ENCODE measurements at regions not wholly inside any gene's neighbourhood (a gene's known extent, or its start where the extent isn't known, plus 50 kb on each side); places are given as distances from the start of the nearest gene placed in this dataset.

- in situ Hi-C loops (cut with HindIII; ENCODE audit: low pct_unique_long_range_greater_than_20kb, low sequenced_read_pairs) = no loop called here
- no peak for DNase-seq (ENCODE audit: low read depth, low spot score)
- POLR2A ChIA-PET = no interaction called here
- Histone ChIP-seq H3K36me3 (ENCODE audit: control insufficient read depth, insufficient read depth, low read length) (no peaks in the 10 kb centered on the region), H3K4me1 (ENCODE audit: control insufficient read depth, insufficient read depth, low read length) (no peaks in the 10 kb centered on the region), H3K4me3 (ENCODE audit: low read depth in 2 of 2, low read length in 2 of 2) (no peak overlapping the region), H3K27ac (ENCODE audit: low read length) (no peak overlapping the region), H3K27me3 (ENCODE audit: control insufficient read depth, insufficient read depth, low read length) (no peaks in the 10 kb centered on the region), H3K9me3 (ENCODE audit: control insufficient read depth, insufficient read depth, low read depth, low read length) (no peaks in the 10 kb centered on the region)
- ATAC-seq = no peak
- CTCF ChIA-PET = no interaction called here
- TF ChIP-seq REST (IDR thresholded peaks at IDR 0.05; ENCODE audit: insufficient read depth in 1 of 2, low read depth in 2 of 2, low read length in 1 of 2) (no peak), CTCF (IDR thresholded peaks at IDR 0.05) (no peak)
- intact Hi-C loops (cut with micrococcal nuclease; ENCODE audit: unreplicated experiment) = no loop called here
- BruUV-seq (replicated peaks) = no TSS peak
Measured at GRCh38 chr1:192059407-192059806, 98.9 kb upstream of the RGS18 start.

- no peak overlapping the region for H3K4me3 ChIP-seq (ENCODE audit: low read depth in 2 of 2, low read length in 2 of 2)
- H3K27me3 ChIP-seq (ENCODE audit: control insufficient read depth, insufficient read depth, low read length) = no peaks in the 10 kb centered on the region
- no peaks in the 10 kb centered on the region for H3K36me3 ChIP-seq (ENCODE audit: control insufficient read depth, insufficient read depth, low read length)
- intact Hi-C loops (cut with micrococcal nuclease; ENCODE audit: unreplicated experiment) (no loop called here), in situ Hi-C loops (cut with HindIII; ENCODE audit: low pct_unique_long_range_greater_than_20kb, low sequenced_read_pairs) (no loop called here)
- CTCF ChIA-PET = no interaction called here
- BruUV-seq (replicated peaks) = no TSS peak
- TF ChIP-seq POLR2AphosphoS5 (IDR thresholded peaks at IDR 0.05; ENCODE audit: low read depth, low read length) (no peak), REST (IDR thresholded peaks at IDR 0.05; ENCODE audit: insufficient read depth in 1 of 2, low read depth in 2 of 2, low read length in 1 of 2) (no peak), CTCF (IDR thresholded peaks at IDR 0.05) (no peak), SIN3A (IDR thresholded peaks at IDR 0.05; ENCODE audit: borderline replicate concordance, insufficient read depth, low read depth, low read length) (no peak), TCF7L2 (IDR thresholded peaks at IDR 0.05; ENCODE audit: low read depth, low read length) (no peak)
- ATAC-seq (no peak), DNase-seq (ENCODE audit: low read depth, low spot score) (no peak)
- H3K9me3 ChIP-seq (ENCODE audit: control insufficient read depth, insufficient read depth, low read depth, low read length) = no peaks in the 10 kb centered on the region
- POLR2A ChIA-PET = no interaction called here
- H3K27ac ChIP-seq (ENCODE audit: low read length) = no peak overlapping the region
- no peaks in the 10 kb centered on the region for H3K4me1 ChIP-seq (ENCODE audit: control insufficient read depth, insufficient read depth, low read length)
Measured at GRCh38 chr1:192061556-192061955, 96.7 kb upstream of the RGS18 start.
